ENCODE measurements at regions not wholly inside any gene's neighbourhood (a gene's known extent, or its start where the extent isn't known, plus 50 kb on each side); places are given as distances from the start of the nearest gene placed in this dataset.

DNA sequence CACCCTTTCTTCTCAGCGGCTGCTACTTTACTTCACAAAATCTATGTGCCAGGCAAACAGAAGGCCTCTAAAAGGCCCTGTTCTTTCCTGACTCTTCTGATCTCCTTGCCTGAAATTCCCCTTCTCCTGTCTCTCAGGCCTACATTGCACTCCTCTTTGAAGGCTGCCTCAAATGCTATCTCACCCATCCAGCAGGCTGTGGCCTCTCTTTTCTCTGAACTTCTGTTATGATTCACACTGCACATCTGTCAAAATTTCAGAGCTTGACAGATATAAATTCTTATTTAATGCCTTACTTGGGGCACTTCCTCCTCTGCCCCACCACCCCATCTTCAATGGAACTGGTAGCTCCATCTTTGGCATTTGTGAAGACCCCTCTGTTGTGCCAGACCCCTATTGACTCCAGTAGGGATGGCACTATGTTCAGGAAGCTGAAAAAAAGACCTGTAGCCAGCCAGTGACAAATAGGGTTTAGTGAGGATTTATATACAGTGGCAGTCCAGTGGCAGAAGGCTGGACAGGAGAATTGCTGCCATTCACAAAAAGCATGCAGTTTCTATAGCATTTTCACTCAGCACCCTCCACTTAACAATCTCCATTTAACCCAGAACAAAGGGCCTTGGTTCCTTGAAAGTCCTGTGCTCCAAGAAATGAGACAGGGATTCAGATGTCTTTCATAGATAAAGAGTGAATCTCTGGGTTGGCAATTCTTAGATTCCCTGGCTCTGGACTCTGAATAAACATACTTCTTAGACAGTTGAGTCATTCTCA is 415.8 kb upstream of the GRM7 start:
- Mint-ChIP-seq H3K4me3 (ENCODE audit: low read depth) (no peak overlapping the region), H3K9me3 (ENCODE audit: low read depth) (no peaks in the 10 kb centered on the region), H3K27me3 (no peaks in the 10 kb centered on the region), H3K27ac (no peak overlapping the region), H3K36me3 (ENCODE audit: insufficient read depth) (no peaks in the 10 kb centered on the region), H3K4me1 (ENCODE audit: low read depth) (no peaks in the 10 kb centered on the region)
- DNase-seq (ENCODE audit: low spot score, unreplicated experiment), result no peak
- TF ChIP-seq, protein P1, sequence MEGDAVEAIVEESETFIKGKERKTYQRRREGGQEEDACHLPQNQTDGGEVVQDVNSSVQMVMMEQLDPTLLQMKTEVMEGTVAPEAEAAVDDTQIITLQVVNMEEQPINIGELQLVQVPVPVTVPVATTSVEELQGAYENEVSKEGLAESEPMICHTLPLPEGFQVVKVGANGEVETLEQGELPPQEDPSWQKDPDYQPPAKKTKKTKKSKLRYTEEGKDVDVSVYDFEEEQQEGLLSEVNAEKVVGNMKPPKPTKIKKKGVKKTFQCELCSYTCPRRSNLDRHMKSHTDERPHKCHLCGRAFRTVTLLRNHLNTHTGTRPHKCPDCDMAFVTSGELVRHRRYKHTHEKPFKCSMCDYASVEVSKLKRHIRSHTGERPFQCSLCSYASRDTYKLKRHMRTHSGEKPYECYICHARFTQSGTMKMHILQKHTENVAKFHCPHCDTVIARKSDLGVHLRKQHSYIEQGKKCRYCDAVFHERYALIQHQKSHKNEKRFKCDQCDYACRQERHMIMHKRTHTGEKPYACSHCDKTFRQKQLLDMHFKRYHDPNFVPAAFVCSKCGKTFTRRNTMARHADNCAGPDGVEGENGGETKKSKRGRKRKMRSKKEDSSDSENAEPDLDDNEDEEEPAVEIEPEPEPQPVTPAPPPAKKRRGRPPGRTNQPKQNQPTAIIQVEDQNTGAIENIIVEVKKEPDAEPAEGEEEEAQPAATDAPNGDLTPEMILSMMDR (IDR thresholded peaks at IDR 0.05; ENCODE audit: unreplicated experiment), result no peak

DNA sequence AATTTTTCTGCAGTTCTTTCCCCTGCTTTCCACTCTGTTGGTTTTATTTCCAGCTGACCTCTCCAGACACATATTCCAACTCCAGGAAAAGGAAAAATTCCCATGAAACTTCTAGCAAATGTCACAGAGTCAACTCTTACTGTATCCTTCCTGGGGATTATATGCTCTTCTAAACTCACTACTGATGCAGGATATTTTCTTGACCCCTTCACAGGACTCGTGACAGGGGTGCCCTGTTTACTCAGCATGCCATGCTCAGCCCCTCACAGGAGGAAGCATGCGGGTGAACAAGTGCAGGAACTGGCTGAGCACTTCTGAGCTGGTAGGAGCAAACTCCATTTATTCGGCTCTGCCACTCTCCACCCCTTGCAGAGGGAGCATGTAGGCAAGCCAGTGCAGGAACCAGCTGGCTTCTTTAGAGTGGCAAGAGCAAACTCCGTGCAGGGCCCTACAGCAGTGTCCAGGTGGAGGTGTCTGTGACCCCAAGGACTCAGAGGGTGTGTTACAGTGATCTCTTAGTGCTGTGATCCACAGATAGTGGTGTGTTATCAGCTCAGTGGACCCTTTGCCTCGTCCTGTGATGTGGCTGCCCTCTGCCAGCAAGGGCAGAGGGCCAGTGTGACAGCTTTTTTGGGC is 413.6 kb upstream of the GRM7 start:
- no peaks in the 10 kb centered on the region for H3K4me1 Mint-ChIP-seq (ENCODE audit: low read depth)
- H3K27ac Mint-ChIP-seq, result no peak overlapping the region
- H3K4me3 Mint-ChIP-seq (ENCODE audit: low read depth), result no peak overlapping the region
- no peak for DNase-seq (ENCODE audit: low spot score, unreplicated experiment)
- H3K36me3 Mint-ChIP-seq (ENCODE audit: insufficient read depth), result no peaks in the 10 kb centered on the region
- no peaks in the 10 kb centered on the region for H3K27me3 Mint-ChIP-seq
- TF ChIP-seq, protein P1 (IDR thresholded peaks at IDR 0.05; ENCODE audit: unreplicated experiment), result no peak
- H3K9me3 Mint-ChIP-seq (ENCODE audit: low read depth), result no peaks in the 10 kb centered on the region

DNA sequence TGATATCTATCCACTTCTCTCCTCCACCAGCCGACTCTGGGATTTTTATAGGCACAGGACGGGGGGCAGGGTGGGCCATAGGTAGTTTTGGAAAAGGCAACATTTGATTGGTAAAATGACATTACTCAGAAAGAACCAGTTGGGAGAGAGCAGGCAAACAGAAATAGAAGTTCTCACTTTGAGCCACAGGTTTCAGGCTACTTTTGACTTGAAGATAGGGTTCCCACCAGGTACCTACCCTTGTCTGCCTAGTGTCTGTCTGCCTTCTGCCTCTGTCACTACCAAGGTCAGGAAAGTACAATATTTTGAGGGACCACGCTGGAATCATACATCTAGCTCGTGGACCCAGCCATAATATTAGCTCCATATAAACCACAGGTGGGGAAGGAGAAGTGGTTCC is 412.9 kb upstream of the GRM7 start:
- H3K27ac Mint-ChIP-seq, result no peak overlapping the region
- H3K4me3 Mint-ChIP-seq (ENCODE audit: low read depth), result no peak overlapping the region
- no peaks in the 10 kb centered on the region for H3K27me3 Mint-ChIP-seq
- TF ChIP-seq, protein P1 (IDR thresholded peaks at IDR 0.05; ENCODE audit: unreplicated experiment), result no peak
- H3K4me1 Mint-ChIP-seq (ENCODE audit: low read depth), result no peaks in the 10 kb centered on the region
- peaks cover 3% of the 10 kb centered on the region for H3K9me3 Mint-ChIP-seq (ENCODE audit: low read depth)
- DNase-seq (ENCODE audit: low spot score, unreplicated experiment), result no peak
- H3K36me3 Mint-ChIP-seq (ENCODE audit: insufficient read depth), result no peaks in the 10 kb centered on the region

- Mint-ChIP-seq H3K27me3 (no peaks in the 10 kb centered on the region), H3K36me3 (ENCODE audit: insufficient read depth) (no peaks in the 10 kb centered on the region), H3K27ac (no peak overlapping the region), H3K4me3 (ENCODE audit: low read depth) (no peak overlapping the region), H3K9me3 (ENCODE audit: low read depth) (peaks cover 3% of the 10 kb centered on the region), H3K4me1 (ENCODE audit: low read depth) (no peaks in the 10 kb centered on the region)
- DNase-seq (ENCODE audit: low spot score, unreplicated experiment), result no peak
- TF ChIP-seq, protein P1 (IDR thresholded peaks at IDR 0.05; ENCODE audit: unreplicated experiment), result no peak
Observed at GRCh38 chr3:6449099-6449498, 411.8 kb upstream of the GRM7 start.

DNA sequence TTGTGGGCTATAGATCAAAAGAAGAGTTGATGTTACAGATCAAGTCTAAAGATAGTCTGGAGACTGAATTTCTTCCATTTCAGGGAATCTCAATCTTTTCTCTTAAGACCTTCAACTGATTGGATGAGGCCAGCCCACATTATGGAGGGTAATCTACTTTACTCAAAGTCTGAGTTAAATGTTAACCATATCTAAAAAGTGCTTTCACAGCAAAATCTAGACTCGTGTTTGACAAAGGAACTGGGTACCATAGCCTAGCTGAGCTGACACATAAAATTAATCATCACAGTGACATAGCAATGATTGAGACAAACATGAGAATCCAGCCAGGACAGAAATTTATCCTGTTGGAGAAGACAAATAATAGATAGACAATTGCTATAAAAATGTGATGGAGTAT is 407.9 kb upstream of the GRM7 start:
- TF ChIP-seq, protein P1 (IDR thresholded peaks at IDR 0.05; ENCODE audit: unreplicated experiment), result no peak
- H3K27me3 Mint-ChIP-seq, result no peaks in the 10 kb centered on the region
- DNase-seq (ENCODE audit: low spot score, unreplicated experiment), result no peak
- H3K27ac Mint-ChIP-seq, result no peak overlapping the region
- H3K36me3 Mint-ChIP-seq (ENCODE audit: insufficient read depth), result no peaks in the 10 kb centered on the region
- no peak overlapping the region for H3K4me3 Mint-ChIP-seq (ENCODE audit: low read depth)
- no peaks in the 10 kb centered on the region for H3K4me1 Mint-ChIP-seq (ENCODE audit: low read depth)
- H3K9me3 Mint-ChIP-seq (ENCODE audit: low read depth), result peaks cover 3% of the 10 kb centered on the region
